ENCODE measurements at regions not wholly inside any gene's neighbourhood (a gene's known extent, or its start where the extent isn't known, plus 50 kb on each side); places are given as distances from the start of the nearest gene placed in this dataset.

DNA sequence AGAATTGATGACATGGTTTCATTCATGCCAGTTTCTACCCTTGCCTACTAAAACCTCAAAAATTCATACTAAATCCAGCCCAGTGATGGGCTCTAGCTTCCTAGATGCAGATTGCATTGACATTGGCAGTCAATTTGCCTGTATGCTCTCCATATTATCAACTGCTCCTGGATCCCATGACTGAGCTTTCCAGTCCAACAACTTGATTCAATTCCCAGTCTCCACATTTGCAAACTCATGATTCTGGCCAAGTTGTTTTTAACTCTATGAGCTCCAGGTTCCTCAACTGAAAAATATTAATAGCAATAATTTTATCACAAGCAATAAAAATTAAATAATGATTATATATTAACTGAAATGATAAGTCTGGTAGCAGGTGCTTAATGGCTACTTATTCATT lies 51.0 kb upstream of the DSC1 start:
- no peak for ATAC-seq
- no peak for TF ChIP-seq ZNF565 (CRISPR knock-in tag; conservative IDR thresholded peaks at IDR 0.05; ENCODE audit: low read depth)
- TF ChIP-seq, protein P1, sequence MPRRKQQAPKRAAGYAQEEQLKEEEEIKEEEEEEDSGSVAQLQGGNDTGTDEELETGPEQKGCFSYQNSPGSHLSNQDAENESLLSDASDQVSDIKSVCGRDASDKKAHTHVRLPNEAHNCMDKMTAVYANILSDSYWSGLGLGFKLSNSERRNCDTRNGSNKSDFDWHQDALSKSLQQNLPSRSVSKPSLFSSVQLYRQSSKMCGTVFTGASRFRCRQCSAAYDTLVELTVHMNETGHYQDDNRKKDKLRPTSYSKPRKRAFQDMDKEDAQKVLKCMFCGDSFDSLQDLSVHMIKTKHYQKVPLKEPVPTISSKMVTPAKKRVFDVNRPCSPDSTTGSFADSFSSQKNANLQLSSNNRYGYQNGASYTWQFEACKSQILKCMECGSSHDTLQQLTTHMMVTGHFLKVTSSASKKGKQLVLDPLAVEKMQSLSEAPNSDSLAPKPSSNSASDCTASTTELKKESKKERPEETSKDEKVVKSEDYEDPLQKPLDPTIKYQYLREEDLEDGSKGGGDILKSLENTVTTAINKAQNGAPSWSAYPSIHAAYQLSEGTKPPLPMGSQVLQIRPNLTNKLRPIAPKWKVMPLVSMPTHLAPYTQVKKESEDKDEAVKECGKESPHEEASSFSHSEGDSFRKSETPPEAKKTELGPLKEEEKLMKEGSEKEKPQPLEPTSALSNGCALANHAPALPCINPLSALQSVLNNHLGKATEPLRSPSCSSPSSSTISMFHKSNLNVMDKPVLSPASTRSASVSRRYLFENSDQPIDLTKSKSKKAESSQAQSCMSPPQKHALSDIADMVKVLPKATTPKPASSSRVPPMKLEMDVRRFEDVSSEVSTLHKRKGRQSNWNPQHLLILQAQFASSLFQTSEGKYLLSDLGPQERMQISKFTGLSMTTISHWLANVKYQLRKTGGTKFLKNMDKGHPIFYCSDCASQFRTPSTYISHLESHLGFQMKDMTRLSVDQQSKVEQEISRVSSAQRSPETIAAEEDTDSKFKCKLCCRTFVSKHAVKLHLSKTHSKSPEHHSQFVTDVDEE (CRISPR knock-in tag; IDR thresholded peaks at IDR 0.05) = no peak
- TF ChIP-seq ESRRG (CRISPR knock-in tag; IDR thresholded peaks at IDR 0.05) = no peak
- TF ChIP-seq ZC3H10 (CRISPR knock-in tag; IDR thresholded peaks at IDR 0.05) = no peak
- TF ChIP-seq TCF4 (CRISPR knock-in tag; IDR thresholded peaks at IDR 0.05; ENCODE audit: borderline replicate concordance) = no peak
- no peak for TF ChIP-seq ISL1 (CRISPR knock-in tag; IDR thresholded peaks at IDR 0.05)
- TF ChIP-seq OSR1 (CRISPR knock-in tag; IDR thresholded peaks at IDR 0.05) = no peak
- no peak for TF ChIP-seq ZFP30 (CRISPR knock-in tag; IDR thresholded peaks at IDR 0.05)
- no peak for TF ChIP-seq ZNF8 (CRISPR knock-in tag; IDR thresholded peaks at IDR 0.05)
- TF ChIP-seq PPARA (CRISPR knock-in tag; IDR thresholded peaks at IDR 0.05; ENCODE audit: borderline replicate concordance) = no peak
- TF ChIP-seq ZNF70 (CRISPR knock-in tag; IDR thresholded peaks at IDR 0.05) = no peak
- TF ChIP-seq SNAI2 (CRISPR knock-in tag; IDR thresholded peaks at IDR 0.05) = no peak
- no peak for TF ChIP-seq BACH2 (CRISPR knock-in tag; IDR thresholded peaks at IDR 0.05; ENCODE audit: borderline replicate concordance)
- TF ChIP-seq RARB (CRISPR knock-in tag; IDR thresholded peaks at IDR 0.05) = no peak
- TF ChIP-seq GLIS3 (CRISPR knock-in tag; IDR thresholded peaks at IDR 0.05) = no peak
- TF ChIP-seq, protein P2, sequence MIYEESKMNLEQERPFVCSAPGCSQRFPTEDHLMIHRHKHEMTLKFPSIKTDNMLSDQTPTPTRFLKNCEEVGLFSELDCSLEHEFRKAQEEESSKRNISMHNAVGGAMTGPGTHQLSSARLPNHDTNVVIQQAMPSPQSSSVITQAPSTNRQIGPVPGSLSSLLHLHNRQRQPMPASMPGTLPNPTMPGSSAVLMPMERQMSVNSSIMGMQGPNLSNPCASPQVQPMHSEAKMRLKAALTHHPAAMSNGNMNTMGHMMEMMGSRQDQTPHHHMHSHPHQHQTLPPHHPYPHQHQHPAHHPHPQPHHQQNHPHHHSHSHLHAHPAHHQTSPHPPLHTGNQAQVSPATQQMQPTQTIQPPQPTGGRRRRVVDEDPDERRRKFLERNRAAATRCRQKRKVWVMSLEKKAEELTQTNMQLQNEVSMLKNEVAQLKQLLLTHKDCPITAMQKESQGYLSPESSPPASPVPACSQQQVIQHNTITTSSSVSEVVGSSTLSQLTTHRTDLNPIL (CRISPR knock-in tag; IDR thresholded peaks at IDR 0.05; ENCODE audit: low read depth) = no peak
- TF ChIP-seq TOX (CRISPR knock-in tag; IDR thresholded peaks at IDR 0.05; ENCODE audit: borderline replicate concordance) = no peak
- no peak for TF ChIP-seq CSDC2 (CRISPR knock-in tag; IDR thresholded peaks at IDR 0.05)

DNA sequence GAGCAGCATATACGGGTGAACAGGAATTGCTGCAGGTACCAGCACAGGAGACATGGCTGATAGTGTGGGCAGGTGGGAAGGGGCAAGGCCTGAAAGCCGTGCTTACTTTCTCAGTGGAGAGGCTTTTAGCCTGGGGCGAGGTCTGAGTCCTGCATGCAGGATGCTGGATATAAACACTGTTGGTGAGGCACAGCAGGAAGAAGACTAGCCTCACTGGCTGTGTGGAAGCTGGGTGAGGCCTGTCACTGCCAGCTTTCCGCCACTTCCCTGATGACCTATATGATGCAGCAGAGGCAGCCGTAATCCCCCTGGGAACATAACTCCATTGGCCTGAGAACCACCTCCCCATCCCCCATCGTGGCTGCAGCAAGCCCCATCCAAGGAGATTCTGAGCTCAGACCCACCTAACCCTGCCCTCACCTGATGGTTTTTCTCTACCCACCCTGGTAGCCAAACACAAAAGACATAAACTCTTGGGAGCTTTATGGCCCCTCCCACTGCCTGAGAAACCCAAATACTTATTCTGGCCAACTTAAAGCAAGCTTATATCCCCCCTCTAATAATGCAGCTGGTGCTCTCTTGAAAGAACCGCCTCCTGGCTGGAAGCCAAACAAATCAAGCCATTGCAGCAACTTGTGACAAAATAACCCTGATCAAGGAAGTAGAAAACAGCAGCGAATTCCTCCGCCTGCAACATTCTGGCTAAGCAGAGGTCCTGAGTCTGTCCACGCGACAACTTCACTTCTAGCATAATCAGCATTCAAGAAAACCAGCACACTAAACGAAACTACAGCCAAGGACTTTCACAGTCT lies 54.6 kb upstream of the DSC1 start:
- TF ChIP-seq ZFP3 (CRISPR knock-in tag; IDR thresholded peaks at IDR 0.05) (no peak), ZFP30 (CRISPR knock-in tag; IDR thresholded peaks at IDR 0.05) (no peak), ISL1 (CRISPR knock-in tag; IDR thresholded peaks at IDR 0.05) (no peak), ARNTL (CRISPR knock-in tag; IDR thresholded peaks at IDR 0.05; ENCODE audit: borderline replicate concordance, low read depth) (no peak), CSDC2 (CRISPR knock-in tag; IDR thresholded peaks at IDR 0.05) (no peak), ESRRG (CRISPR knock-in tag; IDR thresholded peaks at IDR 0.05) (no peak), PPARA (CRISPR knock-in tag; IDR thresholded peaks at IDR 0.05; ENCODE audit: borderline replicate concordance) (no peak), OSR1 (CRISPR knock-in tag; IDR thresholded peaks at IDR 0.05) (no peak), RARB (CRISPR knock-in tag; IDR thresholded peaks at IDR 0.05) (no peak), ZC3H10 (CRISPR knock-in tag; IDR thresholded peaks at IDR 0.05) (no peak), TOX (CRISPR knock-in tag; IDR thresholded peaks at IDR 0.05; ENCODE audit: borderline replicate concordance) (no peak), ZNF70 (CRISPR knock-in tag; IDR thresholded peaks at IDR 0.05) (no peak), BACH2 (CRISPR knock-in tag; IDR thresholded peaks at IDR 0.05; ENCODE audit: borderline replicate concordance) (no peak), TCF4 (CRISPR knock-in tag; IDR thresholded peaks at IDR 0.05; ENCODE audit: borderline replicate concordance) (no peak)
- TF ChIP-seq, protein P3, sequence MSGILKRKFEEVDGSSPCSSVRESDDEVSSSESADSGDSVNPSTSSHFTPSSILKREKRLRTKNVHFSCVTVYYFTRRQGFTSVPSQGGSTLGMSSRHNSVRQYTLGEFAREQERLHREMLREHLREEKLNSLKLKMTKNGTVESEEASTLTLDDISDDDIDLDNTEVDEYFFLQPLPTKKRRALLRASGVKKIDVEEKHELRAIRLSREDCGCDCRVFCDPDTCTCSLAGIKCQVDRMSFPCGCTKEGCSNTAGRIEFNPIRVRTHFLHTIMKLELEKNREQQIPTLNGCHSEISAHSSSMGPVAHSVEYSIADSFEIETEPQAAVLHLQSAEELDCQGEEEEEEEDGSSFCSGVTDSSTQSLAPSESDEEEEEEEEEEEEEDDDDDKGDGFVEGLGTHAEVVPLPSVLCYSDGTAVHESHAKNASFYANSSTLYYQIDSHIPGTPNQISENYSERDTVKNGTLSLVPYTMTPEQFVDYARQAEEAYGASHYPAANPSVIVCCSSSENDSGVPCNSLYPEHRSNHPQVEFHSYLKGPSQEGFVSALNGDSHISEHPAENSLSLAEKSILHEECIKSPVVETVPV (CRISPR knock-in tag; IDR thresholded peaks at IDR 0.05) = no peak
- TF ChIP-seq, protein P4, sequence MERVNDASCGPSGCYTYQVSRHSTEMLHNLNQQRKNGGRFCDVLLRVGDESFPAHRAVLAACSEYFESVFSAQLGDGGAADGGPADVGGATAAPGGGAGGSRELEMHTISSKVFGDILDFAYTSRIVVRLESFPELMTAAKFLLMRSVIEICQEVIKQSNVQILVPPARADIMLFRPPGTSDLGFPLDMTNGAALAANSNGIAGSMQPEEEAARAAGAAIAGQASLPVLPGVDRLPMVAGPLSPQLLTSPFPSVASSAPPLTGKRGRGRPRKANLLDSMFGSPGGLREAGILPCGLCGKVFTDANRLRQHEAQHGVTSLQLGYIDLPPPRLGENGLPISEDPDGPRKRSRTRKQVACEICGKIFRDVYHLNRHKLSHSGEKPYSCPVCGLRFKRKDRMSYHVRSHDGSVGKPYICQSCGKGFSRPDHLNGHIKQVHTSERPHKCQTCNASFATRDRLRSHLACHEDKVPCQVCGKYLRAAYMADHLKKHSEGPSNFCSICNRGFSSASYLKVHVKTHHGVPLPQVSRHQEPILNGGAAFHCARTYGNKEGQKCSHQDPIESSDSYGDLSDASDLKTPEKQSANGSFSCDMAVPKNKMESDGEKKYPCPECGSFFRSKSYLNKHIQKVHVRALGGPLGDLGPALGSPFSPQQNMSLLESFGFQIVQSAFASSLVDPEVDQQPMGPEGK (CRISPR knock-in tag; IDR thresholded peaks at IDR 0.05; ENCODE audit: borderline replicate concordance) = no peak
- TF ChIP-seq, protein P5, sequence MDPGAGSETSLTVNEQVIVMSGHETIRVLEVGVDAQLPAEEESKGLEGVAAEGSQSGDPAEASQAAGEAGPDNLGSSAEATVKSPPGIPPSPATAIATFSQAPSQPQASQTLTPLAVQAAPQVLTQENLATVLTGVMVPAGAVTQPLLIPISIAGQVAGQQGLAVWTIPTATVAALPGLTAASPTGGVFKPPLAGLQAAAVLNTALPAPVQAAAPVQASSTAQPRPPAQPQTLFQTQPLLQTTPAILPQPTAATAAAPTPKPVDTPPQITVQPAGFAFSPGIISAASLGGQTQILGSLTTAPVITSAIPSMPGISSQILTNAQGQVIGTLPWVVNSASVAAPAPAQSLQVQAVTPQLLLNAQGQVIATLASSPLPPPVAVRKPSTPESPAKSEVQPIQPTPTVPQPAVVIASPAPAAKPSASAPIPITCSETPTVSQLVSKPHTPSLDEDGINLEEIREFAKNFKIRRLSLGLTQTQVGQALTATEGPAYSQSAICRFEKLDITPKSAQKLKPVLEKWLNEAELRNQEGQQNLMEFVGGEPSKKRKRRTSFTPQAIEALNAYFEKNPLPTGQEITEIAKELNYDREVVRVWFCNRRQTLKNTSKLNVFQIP (CRISPR knock-in tag; IDR thresholded peaks at IDR 0.05; ENCODE audit: borderline replicate concordance, low read depth) = no peak
- TF ChIP-seq, protein P2 (CRISPR knock-in tag; IDR thresholded peaks at IDR 0.05; ENCODE audit: low read depth) = no peak
- TF ChIP-seq, protein P1 (CRISPR knock-in tag; IDR thresholded peaks at IDR 0.05) = no peak
- ATAC-seq = no peak

Data from SK-N-SH treated with all-trans-retinoic acid at 6 μM for 48 hours (cell line).